B cell (primary cell): ENCODE measurements at regions not wholly inside any gene's neighbourhood (a gene's known extent, or its start where the extent isn't known, plus 50 kb on each side); places are given as distances from the start of the nearest gene placed in this dataset.

Source experiments
- EZH2 ChIP-seq: IDR thresholded peaks from 2 replicates; pipeline ENCODE4 v1.6.1; 2012; ENCODE audit warnings: borderline replicate concordance, low read depth, mild to moderate bottlenecking, moderate library complexity, low read length; ENCODE audit not compliant: insufficient read depth, poor library complexity, severe bottlenecking
- TF ChIP-seq, protein P1 (sequence below): fragments of 200-600 bp; IDR thresholded peaks from one replicate; pipeline ENCODE4 v1.8.0; 2022; ENCODE audit warnings: antibody characterized with exemption, mild to moderate bottlenecking

DNA sequence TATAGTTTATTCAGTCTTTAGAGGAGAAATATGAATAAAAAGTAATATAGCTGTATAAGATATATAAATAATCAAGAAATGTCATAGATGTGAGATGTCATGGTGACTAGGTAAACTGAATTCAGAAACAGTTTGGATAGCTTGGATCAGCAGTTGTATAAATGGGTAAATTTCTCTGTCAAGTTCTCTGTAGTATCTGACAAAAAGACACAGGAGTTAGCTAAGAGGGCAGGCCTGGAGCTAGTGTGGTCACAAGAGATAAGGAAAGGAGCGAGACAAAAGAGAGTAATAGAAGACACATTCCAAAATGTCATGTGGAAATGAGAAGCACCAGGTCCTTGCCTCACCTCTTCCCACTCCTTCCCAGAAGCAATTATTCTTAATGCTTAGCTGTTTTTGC is 349.0 kb downstream of the LMO7 start:
- TF ChIP-seq, protein P1, sequence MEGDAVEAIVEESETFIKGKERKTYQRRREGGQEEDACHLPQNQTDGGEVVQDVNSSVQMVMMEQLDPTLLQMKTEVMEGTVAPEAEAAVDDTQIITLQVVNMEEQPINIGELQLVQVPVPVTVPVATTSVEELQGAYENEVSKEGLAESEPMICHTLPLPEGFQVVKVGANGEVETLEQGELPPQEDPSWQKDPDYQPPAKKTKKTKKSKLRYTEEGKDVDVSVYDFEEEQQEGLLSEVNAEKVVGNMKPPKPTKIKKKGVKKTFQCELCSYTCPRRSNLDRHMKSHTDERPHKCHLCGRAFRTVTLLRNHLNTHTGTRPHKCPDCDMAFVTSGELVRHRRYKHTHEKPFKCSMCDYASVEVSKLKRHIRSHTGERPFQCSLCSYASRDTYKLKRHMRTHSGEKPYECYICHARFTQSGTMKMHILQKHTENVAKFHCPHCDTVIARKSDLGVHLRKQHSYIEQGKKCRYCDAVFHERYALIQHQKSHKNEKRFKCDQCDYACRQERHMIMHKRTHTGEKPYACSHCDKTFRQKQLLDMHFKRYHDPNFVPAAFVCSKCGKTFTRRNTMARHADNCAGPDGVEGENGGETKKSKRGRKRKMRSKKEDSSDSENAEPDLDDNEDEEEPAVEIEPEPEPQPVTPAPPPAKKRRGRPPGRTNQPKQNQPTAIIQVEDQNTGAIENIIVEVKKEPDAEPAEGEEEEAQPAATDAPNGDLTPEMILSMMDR, result no peak
- TF ChIP-seq EZH2, result no peak
